Breast epithelium (tissue), 3 donors: ENCODE measurements at regions not wholly inside any gene's neighbourhood (a gene's known extent, or its start where the extent isn't known, plus 50 kb on each side); places are given as distances from the start of the nearest gene placed in this dataset.

Source experiments
- CTCF ChIP-seq, 3 donors: fragments of 450-650 bp; IDR thresholded peaks; one replicate each; pipeline ENCODE4 v1.5.1; 2016 to 2017; ENCODE audit warnings: antibody characterized with exemption in 3 of 3, mild to moderate bottlenecking in 3 of 3, moderate library complexity in 3 of 3
- POLR2AphosphoS5 ChIP-seq, 3 donors: sonication (generic); formaldehyde crosslinking; IDR thresholded peaks; one replicate each; pipeline ENCODE4 v1.6.1; 2017; ENCODE audit warnings: antibody characterized with exemption in 3 of 3

- TF ChIP-seq POLR2AphosphoS5 (IDR thresholded peaks at IDR 0.05) (no peak), CTCF (IDR thresholded peaks at IDR 0.05) (no peak)
Observed at GRCh38 chr4:78662658-78663057, 111.1 kb downstream of the ANXA3 start.
